ENCODE measurements at regions not wholly inside any gene's neighbourhood (a gene's known extent, or its start where the extent isn't known, plus 50 kb on each side); places are given as distances from the start of the nearest gene placed in this dataset.

DNA sequence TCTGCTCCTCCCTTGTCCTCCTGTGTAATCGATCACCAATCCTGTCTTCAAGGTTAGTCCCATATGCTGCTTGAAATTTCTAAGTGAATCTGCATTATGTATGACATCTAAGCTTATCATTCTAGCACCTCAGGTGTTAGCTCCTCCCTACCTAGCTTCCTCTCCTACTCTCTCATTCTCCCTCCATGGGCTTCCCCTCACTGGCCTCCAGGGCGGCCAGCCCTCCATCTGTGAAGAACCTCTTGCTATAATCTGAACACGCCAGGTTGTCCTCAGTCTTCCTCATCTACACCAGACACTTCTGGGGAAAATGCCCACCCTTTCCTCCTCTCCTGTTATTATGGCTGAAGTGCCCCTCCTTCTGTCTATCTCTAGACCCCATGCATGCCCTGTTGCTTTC is 599.3 kb upstream of the KLF4 start:
- DNase-seq (ENCODE audit: low spot score) = no peak
- H3K27ac ChIP-seq = no peak overlapping the region
- TF ChIP-seq, protein P1, sequence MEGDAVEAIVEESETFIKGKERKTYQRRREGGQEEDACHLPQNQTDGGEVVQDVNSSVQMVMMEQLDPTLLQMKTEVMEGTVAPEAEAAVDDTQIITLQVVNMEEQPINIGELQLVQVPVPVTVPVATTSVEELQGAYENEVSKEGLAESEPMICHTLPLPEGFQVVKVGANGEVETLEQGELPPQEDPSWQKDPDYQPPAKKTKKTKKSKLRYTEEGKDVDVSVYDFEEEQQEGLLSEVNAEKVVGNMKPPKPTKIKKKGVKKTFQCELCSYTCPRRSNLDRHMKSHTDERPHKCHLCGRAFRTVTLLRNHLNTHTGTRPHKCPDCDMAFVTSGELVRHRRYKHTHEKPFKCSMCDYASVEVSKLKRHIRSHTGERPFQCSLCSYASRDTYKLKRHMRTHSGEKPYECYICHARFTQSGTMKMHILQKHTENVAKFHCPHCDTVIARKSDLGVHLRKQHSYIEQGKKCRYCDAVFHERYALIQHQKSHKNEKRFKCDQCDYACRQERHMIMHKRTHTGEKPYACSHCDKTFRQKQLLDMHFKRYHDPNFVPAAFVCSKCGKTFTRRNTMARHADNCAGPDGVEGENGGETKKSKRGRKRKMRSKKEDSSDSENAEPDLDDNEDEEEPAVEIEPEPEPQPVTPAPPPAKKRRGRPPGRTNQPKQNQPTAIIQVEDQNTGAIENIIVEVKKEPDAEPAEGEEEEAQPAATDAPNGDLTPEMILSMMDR (IDR thresholded peaks at IDR 0.05) = no peak
- H3K4me3 ChIP-seq = no peak overlapping the region

DNA sequence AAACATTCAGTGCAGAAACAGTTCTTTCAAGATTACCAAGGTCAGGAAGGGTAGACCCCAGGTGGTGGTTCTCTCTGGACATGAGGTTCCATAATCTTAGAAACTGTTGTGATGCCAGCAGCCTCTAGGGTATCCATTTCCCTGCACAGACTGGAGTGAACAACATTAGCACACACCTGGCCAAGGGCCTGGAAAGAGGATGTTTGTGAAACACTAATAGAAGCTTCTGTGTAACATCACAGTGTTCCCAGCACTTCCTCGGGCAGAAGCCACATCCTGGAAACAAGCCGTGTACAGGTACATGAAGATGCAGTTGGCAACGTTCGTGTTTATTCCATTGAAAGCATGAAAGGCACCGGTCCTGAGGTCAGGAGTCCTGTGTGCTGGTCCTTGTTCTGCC is 598.2 kb upstream of the KLF4 start:
- TF ChIP-seq, protein P1 (IDR thresholded peaks at IDR 0.05) = no peak
- H3K4me3 ChIP-seq = no peak overlapping the region
- no peak for DNase-seq (ENCODE audit: low spot score)
- no peak overlapping the region for H3K27ac ChIP-seq

DNA sequence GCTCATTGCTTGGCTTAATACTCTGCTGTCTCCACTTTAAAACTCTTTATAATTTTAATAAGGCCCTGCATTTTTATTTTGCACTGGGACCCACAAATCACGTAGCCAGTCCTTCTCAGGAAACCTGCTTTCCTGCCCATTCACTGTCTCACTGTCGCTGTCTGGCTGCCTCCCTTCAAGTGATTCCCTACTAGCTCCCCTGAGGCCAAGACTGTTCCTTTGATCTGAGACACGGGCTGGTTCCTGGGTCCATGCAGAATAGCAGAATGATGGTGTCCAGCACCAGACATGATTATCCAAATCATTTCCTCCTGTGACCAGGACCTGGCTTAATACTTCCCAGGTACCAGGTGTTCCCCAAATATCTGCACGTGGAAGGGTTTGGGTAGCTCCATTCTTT is 597.1 kb upstream of the KLF4 start:
- Histone ChIP-seq H3K27ac (no peak overlapping the region), H3K4me3 (no peak overlapping the region)
- TF ChIP-seq, protein P1 (IDR thresholded peaks at IDR 0.05) = no peak
- no peak for DNase-seq (ENCODE audit: low spot score)

DNA sequence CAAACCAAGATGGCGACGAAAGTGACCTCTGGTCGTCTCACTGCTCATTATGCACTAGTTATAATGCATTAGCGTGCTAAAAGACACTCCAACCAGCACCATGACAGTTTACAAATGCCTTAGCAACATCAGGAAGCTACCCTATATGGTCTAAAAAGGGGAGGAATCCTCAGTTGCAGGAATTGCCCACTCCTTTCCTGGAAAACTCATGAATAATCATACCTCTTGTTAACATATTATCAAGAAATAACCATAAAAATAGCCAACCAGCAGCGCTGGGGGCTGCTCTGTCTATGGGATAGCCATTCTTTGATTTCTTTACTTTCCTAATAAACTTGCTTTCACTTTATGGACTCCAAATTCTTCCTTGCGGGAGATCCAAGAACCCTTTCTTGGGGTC is 595.7 kb upstream of the KLF4 start:
- TF ChIP-seq, protein P1 (IDR thresholded peaks at IDR 0.05) = no peak
- no peak overlapping the region for H3K27ac ChIP-seq
- H3K4me3 ChIP-seq = no peak overlapping the region
- DNase-seq (ENCODE audit: low spot score) = no peak

DNA sequence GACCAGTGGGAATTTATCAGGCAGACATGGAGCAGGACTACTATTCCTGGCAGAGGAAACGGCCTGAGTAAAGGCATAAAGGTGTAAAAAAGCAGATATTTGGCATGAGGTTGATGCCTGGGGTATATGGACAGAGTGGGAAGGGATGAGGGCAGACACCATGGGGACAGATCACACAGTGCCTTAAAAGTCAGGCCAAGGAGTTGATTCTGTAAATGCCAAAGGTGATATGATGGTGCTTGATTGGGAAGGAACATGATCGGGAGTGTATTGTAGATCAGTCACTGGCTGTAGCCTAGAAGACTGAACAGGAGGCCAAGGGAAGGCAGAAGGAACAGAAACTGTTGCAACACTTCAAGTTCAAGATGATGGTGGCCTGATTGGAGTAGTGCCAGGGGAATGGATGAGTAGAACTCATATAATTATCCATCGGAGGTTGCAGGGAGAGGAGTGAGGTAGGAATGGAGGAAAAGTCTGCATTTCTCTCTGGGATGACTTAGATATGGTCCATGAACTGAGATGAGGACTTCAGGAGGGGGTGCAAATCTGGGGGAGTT is 594.3 kb upstream of the KLF4 start:
- DNase-seq (ENCODE audit: low spot score) = no peak
- Histone ChIP-seq H3K4me3 (no peak overlapping the region), H3K27ac (no peak overlapping the region)
- TF ChIP-seq, protein P1 (IDR thresholded peaks at IDR 0.05) = no peak

DNA sequence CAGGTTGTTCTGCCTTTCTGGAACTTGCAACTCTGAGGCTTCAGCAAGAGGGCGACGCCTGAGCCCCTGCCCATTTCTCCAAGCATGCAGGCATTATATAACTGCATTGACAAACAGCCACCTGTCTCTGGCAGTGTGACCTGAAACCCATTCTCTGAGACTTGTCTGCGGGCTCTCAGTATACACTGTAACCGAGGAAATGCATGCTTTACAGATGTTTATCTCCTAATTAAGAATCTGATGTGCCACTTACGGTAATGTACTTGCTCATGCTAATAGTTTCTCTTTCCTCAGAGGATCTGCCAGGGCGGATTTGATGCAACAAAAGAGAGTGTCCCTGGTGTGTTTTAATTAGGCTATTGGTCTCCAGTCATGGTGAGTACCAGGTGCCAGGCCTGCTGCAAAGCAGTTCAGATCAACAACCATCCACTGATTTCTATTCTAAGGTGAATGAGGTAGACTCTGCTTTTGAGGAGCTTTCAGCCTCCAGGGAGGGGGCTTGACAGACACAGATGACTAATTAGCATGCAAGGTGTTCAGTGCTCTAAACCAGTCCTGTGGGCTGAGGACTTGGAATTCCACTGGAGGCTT is 593.7 kb upstream of the KLF4 start:
- TF ChIP-seq, protein P1 (IDR thresholded peaks at IDR 0.05) = no peak
- DNase-seq (ENCODE audit: low spot score) = no peak

DNA sequence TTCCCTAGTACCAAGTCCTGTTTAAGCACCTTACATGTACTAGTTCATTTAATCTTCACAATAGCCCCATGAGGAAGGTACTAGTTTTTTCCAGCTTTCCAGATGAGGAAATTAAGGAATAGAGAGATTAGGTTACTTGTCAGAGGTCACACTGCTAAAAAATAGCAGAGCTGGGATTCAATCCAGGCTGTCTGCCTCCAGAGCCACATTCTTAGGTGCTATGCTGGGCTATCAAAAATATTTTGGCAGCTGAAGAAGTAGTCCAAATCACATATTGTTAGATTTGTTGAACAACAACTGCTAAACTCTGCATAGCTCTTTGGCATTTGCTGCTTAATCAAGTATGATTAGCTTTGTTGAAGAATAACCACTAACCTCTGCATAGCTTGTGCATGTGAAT is 591.5 kb upstream of the KLF4 start:
- Histone ChIP-seq H3K27ac (no peak overlapping the region), H3K4me3 (no peak overlapping the region)
- TF ChIP-seq, protein P1 (IDR thresholded peaks at IDR 0.05) = no peak
- DNase-seq (ENCODE audit: low spot score) = no peak

More for the DNA sequence above, 593.7 kb upstream of the KLF4 start:
- Histone ChIP-seq H3K27ac (no peak overlapping the region), H3K4me3 (no peak overlapping the region)
